ENCODE measurements at regions not wholly inside any gene's neighbourhood (a gene's known extent, or its start where the extent isn't known, plus 50 kb on each side); places are given as distances from the start of the nearest gene placed in this dataset.

- Mint-ChIP-seq H3K36me3 (ENCODE audit: low read depth) (no peaks in the 10 kb centered on the region), H3K9me3 (peaks cover 8% of the 10 kb centered on the region), H3K4me1 (ENCODE audit: low read depth) (no peaks in the 10 kb centered on the region), H3K4me3 (no peak overlapping the region), H3K27ac (no peak overlapping the region), H3K27me3 (no peaks in the 10 kb centered on the region)
- Histone ChIP-seq H3K36me3 (ENCODE audit: insufficient read depth, low read length) (no peaks in the 10 kb centered on the region), H3K27ac (ENCODE audit: low read depth in 1 of 2, low read length in 2 of 2) (no peak overlapping the region), H3K4me1 (ENCODE audit: insufficient read depth, low read length) (no peaks in the 10 kb centered on the region), H3K9me3 (ENCODE audit: control insufficient read depth in 1 of 2, insufficient read depth in 1 of 2, low read length in 2 of 2) (peaks cover 0 to 8% of the 10 kb centered on the region in 2 experiments), H3K27me3 (ENCODE audit: control insufficient read depth in 1 of 2, insufficient read depth in 2 of 2, low read length in 2 of 2) (no peaks in the 10 kb centered on the region), H3K4me3 (ENCODE audit: low read length) (no peak overlapping the region)
- TF ChIP-seq, protein P1, sequence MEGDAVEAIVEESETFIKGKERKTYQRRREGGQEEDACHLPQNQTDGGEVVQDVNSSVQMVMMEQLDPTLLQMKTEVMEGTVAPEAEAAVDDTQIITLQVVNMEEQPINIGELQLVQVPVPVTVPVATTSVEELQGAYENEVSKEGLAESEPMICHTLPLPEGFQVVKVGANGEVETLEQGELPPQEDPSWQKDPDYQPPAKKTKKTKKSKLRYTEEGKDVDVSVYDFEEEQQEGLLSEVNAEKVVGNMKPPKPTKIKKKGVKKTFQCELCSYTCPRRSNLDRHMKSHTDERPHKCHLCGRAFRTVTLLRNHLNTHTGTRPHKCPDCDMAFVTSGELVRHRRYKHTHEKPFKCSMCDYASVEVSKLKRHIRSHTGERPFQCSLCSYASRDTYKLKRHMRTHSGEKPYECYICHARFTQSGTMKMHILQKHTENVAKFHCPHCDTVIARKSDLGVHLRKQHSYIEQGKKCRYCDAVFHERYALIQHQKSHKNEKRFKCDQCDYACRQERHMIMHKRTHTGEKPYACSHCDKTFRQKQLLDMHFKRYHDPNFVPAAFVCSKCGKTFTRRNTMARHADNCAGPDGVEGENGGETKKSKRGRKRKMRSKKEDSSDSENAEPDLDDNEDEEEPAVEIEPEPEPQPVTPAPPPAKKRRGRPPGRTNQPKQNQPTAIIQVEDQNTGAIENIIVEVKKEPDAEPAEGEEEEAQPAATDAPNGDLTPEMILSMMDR (IDR thresholded peaks at IDR 0.05): no peak
- ChIA-PET POLR2A (no interaction called here), CTCF (no interaction called here)
- DNase-seq: no peak
- no peak for ATAC-seq (ENCODE audit: poor library complexity)
- intact Hi-C loops (cut with DNase I, micrococcal nuclease): no loop called here
Measured at GRCh38 chr5:26692952-26693351, 345.4 kb downstream of the CDH9 start.

- H3K4me1 ChIP-seq (ENCODE audit: insufficient read depth, low read length): no peaks in the 10 kb centered on the region
- POLR2A ChIA-PET: no interaction called here
- Mint-ChIP-seq H3K9me3 (peaks cover 7% of the 10 kb centered on the region), H3K4me3 (no peak overlapping the region), H3K36me3 (ENCODE audit: low read depth) (no peaks in the 10 kb centered on the region), H3K4me1 (ENCODE audit: low read depth) (no peaks in the 10 kb centered on the region), H3K27ac (no peak overlapping the region), H3K27me3 (no peaks in the 10 kb centered on the region)
- no peaks in the 10 kb centered on the region for H3K27me3 ChIP-seq (ENCODE audit: control insufficient read depth in 1 of 2, insufficient read depth in 2 of 2, low read length in 2 of 2)
- TF ChIP-seq, protein P1 (IDR thresholded peaks at IDR 0.05): no peak
- H3K27ac ChIP-seq (ENCODE audit: low read depth in 1 of 2, low read length in 2 of 2): no peak overlapping the region
- no peak overlapping the region for H3K4me3 ChIP-seq (ENCODE audit: low read length)
- ATAC-seq (ENCODE audit: poor library complexity) (no peak), DNase-seq (no peak)
- H3K36me3 ChIP-seq (ENCODE audit: insufficient read depth, low read length): no peaks in the 10 kb centered on the region
- intact Hi-C loops (cut with DNase I, micrococcal nuclease): no loop called here
- CTCF ChIA-PET: no interaction called here
- peaks cover 0 to 12% of the 10 kb centered on the region in 2 experiments for H3K9me3 ChIP-seq (ENCODE audit: control insufficient read depth in 1 of 2, insufficient read depth in 1 of 2, low read length in 2 of 2)
Measured at GRCh38 chr5:26691486-26691885, 346.9 kb downstream of the CDH9 start.

DNA sequence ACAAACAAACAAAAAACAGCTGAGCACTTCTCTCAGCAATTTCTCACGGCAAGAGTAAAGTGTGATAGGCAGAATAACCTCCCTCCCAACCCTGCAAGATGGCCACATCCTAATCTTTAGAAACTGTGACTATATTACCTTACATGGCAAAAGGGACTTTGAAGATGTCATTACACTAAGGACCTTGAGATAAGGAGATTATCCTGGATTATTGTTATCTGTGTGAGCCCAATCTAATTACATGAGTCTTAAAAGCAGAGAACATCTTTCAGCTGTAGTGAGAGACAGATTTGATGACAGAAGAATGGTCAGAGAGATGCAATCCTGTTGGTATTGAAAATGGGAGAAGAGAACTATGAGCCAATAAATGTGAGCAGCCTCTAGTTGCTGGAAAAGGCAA is 347.9 kb downstream of the CDH9 start:
- no peak overlapping the region for H3K27ac Mint-ChIP-seq
- H3K4me1 ChIP-seq (ENCODE audit: insufficient read depth, low read length): no peaks in the 10 kb centered on the region
- ChIA-PET CTCF (no interaction called here), POLR2A (no interaction called here)
- H3K9me3 Mint-ChIP-seq: peaks cover 10% of the 10 kb centered on the region
- no peak for ATAC-seq (ENCODE audit: poor library complexity)
- H3K27me3 Mint-ChIP-seq: no peaks in the 10 kb centered on the region
- TF ChIP-seq, protein P1 (IDR thresholded peaks at IDR 0.05): no peak
- H3K36me3 Mint-ChIP-seq (ENCODE audit: low read depth): no peaks in the 10 kb centered on the region
- intact Hi-C loops (cut with DNase I, micrococcal nuclease): no loop called here
- H3K4me3 Mint-ChIP-seq: no peak overlapping the region
- no peak overlapping the region for H3K27ac ChIP-seq (ENCODE audit: low read depth in 1 of 2, low read length in 2 of 2)
- no peaks in the 10 kb centered on the region for H3K4me1 Mint-ChIP-seq (ENCODE audit: low read depth)
- no peaks in the 10 kb centered on the region for H3K27me3 ChIP-seq (ENCODE audit: control insufficient read depth in 1 of 2, insufficient read depth in 2 of 2, low read length in 2 of 2)
- no peak for DNase-seq
- H3K36me3 ChIP-seq (ENCODE audit: insufficient read depth, low read length): no peaks in the 10 kb centered on the region
- H3K4me3 ChIP-seq (ENCODE audit: low read length): no peak overlapping the region
- H3K9me3 ChIP-seq (ENCODE audit: control insufficient read depth in 1 of 2, insufficient read depth in 1 of 2, low read length in 2 of 2): peaks cover 0 to 12% of the 10 kb centered on the region in 2 experiments

Measured in CD4-positive, alpha-beta T cell (primary cell).